Esophagus squamous epithelium (tissue), 4 donors: ENCODE measurements at regions not wholly inside any gene's neighbourhood (a gene's known extent, or its start where the extent isn't known, plus 50 kb on each side); places are given as distances from the start of the nearest gene placed in this dataset.

Experiments used
- CTCF ChIP-seq, 6 experiments: fragments of 450-650 bp in 4 of 6; fragments of 200-600 bp in 2 of 6; sonication (generic) in 2 of 6; IDR thresholded peaks; one replicate each; pipeline ENCODE4 v1.5.1; 2016 to 2019; ENCODE audit warnings: antibody characterized with exemption in 6 of 6, mild to moderate bottlenecking in 4 of 6, moderate library complexity in 4 of 6
- POLR2A ChIP-seq, 4 donors: fragments of 450-650 bp; IDR thresholded peaks; one replicate each; pipeline ENCODE4 v1.6.1; 2017; ENCODE audit warnings: antibody characterized with exemption in 4 of 4, mild to moderate bottlenecking in 4 of 4, moderate library complexity in 3 of 4

GRCh38 chr1:235023711-235024439 is 104.8 kb downstream of the TOMM20 start:
- TF ChIP-seq CTCF (IDR thresholded peaks at IDR 0.05), result no peak
- TF ChIP-seq POLR2A (IDR thresholded peaks at IDR 0.05), result no peak
